Omental fat pad (tissue), 3 donors: ENCODE measurements at regions not wholly inside any gene's neighbourhood (a gene's known extent, or its start where the extent isn't known, plus 50 kb on each side); places are given as distances from the start of the nearest gene placed in this dataset.
"Not testable (repeated sequence)": the region's sequence is repeated elsewhere in the genome, so short reads cannot be mapped to it uniquely, and the experiment has no call there.

Experiments
- ATAC-seq: fragments of 150-250 bp; one replicate; pipeline ENCODE4 v1.9.1; 2016; ENCODE audit warnings: mild to moderate bottlenecking, moderate library complexity; ENCODE audit not compliant: low FRiP score
- DNase-seq: peaks from one replicate; pipeline ENCODE4 v3.0.0-alpha.2; 2019; ENCODE audit warnings: low spot score
- CTCF ChIP-seq, 3 donors: fragments of 450-650 bp; IDR thresholded peaks; one replicate each; pipeline ENCODE4 v1.5.1; 2016 to 2017; ENCODE audit warnings: antibody characterized with exemption in 3 of 3, mild to moderate bottlenecking in 3 of 3, moderate library complexity in 2 of 3

- ATAC-seq (no peak), DNase-seq (no peak)
- TF ChIP-seq CTCF (IDR thresholded peaks at IDR 0.05): no peak
These were observed 78.8 kb upstream of the ALKAL2 start for GRCh38 chr2:366706-367105.

GRCh38 chr2:365367-366275, 77.7 kb upstream of the ALKAL2 start:
- ATAC-seq: no peak
- DNase-seq: no peak
- no peak for TF ChIP-seq CTCF (IDR thresholded peaks at IDR 0.05)

- ATAC-seq (no peak), DNase-seq (no peak)
- no peak for TF ChIP-seq CTCF (IDR thresholded peaks at IDR 0.05)
These were observed 76.1 kb upstream of the ALKAL2 start for GRCh38 chr2:363824-364470.

GRCh38 chr2:362924-363323, 75.0 kb upstream of the ALKAL2 start:
- DNase-seq (no peak), ATAC-seq (no peak)
- no peak for TF ChIP-seq CTCF (IDR thresholded peaks at IDR 0.05)

GRCh38 chr2:360124-360523, 72.2 kb upstream of the ALKAL2 start:
- DNase-seq: no peak
- ATAC-seq: no peak
- no peak for TF ChIP-seq CTCF (IDR thresholded peaks at IDR 0.05)

- DNase-seq (no peak), ATAC-seq (no peak)
- TF ChIP-seq CTCF (IDR thresholded peaks at IDR 0.05): no peak
These were observed 71.2 kb upstream of the ALKAL2 start for GRCh38 chr2:359047-359446.

- DNase-seq (no peak), ATAC-seq (no peak)
- no peak for TF ChIP-seq CTCF (IDR thresholded peaks at IDR 0.05)
These were observed 69.9 kb upstream of the ALKAL2 start for GRCh38 chr2:357811-358210.

- not testable (repeated sequence) for ATAC-seq
These were observed 68.4 kb upstream of the ALKAL2 start for GRCh38 chr2:356304-356703.

More at GRCh38 chr2:356304-356703, 68.4 kb upstream of the ALKAL2 start:
- DNase-seq: not testable (repeated sequence)
